A549 (cell line): ENCODE measurements at regions not wholly inside any gene's neighbourhood (a gene's known extent, or its start where the extent isn't known, plus 50 kb on each side); places are given as distances from the start of the nearest gene placed in this dataset.

Experiments used
- ATOH8 ChIP-seq: fragments of 250-450 bp; sonication (Bioruptor Pico); IDR thresholded peaks from 2 replicates; pipeline ENCODE4 v1.5.0; 2020; ENCODE audit warnings: low read depth, mild to moderate bottlenecking, moderate library complexity
- BCL3 ChIP-seq: fragments of >200 bp; sonication (Bioruptor Twin); formaldehyde crosslinking; IDR thresholded peaks from 3 replicates; pipeline ENCODE4 v1.6.1; 2016
- HOXB13 ChIP-seq: fragments of 250-450 bp; sonication (Bioruptor Pico); IDR thresholded peaks from 2 replicates; pipeline ENCODE4 v1.5.0; 2020; ENCODE audit warnings: low read depth, mild to moderate bottlenecking, moderate library complexity
- RCOR1 ChIP-seq: fragments of 150-350 bp; IDR thresholded peaks from 2 replicates; pipeline ENCODE4 v1.6.1; 2014; ENCODE audit warnings: antibody characterized with exemption, low read length, low read depth
- TF ChIP-seq, protein P1 (sequence below): fragments of 200-600 bp; sonication (generic); IDR thresholded peaks from 2 replicates; pipeline ENCODE4 v1.6.1; 2016; ENCODE audit warnings: antibody characterized with exemption, mild to moderate bottlenecking, moderate library complexity
- TF ChIP-seq, protein P2 (sequence below): fragments of >200 bp; sonication (Bioruptor Twin); formaldehyde crosslinking; IDR thresholded peaks from 3 replicates; pipeline ENCODE4 v1.5.1; 2016

DNA sequence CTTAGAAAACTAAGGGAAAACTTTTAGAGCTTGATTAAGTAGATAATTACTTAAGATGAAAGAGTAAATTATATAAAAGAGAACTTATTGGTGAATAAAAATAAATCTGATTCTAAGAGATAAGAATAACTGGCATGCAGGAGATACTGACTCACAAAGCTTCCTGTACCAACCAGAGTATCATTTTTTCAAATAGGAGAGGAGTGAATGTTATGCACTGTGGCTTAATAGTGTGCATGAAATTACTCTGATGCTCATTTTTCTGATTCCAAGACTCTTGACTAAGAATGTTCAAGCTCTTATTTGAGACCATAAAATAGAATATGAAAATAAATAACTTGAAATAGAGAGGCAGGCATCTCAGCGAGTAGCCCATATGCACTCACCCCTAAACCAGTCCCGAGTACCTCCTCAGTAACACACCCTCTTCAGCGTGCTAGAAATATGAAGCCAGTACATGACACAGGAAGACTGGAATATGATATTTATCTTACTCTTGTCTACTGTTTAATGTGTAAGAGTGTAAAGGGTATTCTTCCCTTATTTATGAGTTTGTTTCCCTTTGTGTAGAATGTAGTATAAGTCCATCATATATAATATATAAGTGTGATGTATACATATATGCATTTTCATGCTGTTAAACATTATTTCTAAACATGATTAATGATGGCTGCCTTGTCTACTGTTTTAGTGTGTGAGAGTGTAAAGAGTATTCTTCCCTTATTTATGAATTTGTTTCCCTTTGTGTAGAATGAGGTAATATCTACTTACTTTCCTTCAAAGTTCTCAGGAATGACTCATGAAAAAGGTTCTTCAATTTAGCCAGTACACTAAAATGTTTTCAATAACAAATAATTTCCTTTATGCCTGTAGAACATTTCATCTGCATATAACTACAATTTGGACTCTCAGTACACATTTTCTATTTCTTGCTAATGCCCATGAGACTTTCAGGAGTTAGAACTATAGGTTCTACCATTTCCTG, 99.2 kb upstream of the PALMD start:
- TF ChIP-seq, protein P1, sequence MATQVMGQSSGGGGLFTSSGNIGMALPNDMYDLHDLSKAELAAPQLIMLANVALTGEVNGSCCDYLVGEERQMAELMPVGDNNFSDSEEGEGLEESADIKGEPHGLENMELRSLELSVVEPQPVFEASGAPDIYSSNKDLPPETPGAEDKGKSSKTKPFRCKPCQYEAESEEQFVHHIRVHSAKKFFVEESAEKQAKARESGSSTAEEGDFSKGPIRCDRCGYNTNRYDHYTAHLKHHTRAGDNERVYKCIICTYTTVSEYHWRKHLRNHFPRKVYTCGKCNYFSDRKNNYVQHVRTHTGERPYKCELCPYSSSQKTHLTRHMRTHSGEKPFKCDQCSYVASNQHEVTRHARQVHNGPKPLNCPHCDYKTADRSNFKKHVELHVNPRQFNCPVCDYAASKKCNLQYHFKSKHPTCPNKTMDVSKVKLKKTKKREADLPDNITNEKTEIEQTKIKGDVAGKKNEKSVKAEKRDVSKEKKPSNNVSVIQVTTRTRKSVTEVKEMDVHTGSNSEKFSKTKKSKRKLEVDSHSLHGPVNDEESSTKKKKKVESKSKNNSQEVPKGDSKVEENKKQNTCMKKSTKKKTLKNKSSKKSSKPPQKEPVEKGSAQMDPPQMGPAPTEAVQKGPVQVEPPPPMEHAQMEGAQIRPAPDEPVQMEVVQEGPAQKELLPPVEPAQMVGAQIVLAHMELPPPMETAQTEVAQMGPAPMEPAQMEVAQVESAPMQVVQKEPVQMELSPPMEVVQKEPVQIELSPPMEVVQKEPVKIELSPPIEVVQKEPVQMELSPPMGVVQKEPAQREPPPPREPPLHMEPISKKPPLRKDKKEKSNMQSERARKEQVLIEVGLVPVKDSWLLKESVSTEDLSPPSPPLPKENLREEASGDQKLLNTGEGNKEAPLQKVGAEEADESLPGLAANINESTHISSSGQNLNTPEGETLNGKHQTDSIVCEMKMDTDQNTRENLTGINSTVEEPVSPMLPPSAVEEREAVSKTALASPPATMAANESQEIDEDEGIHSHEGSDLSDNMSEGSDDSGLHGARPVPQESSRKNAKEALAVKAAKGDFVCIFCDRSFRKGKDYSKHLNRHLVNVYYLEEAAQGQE, result no peak
- no peak for TF ChIP-seq RCOR1
- TF ChIP-seq BCL3, result no peak
- TF ChIP-seq ATOH8 (CRISPR knock-in tag), result no peak
- TF ChIP-seq, protein P2, sequence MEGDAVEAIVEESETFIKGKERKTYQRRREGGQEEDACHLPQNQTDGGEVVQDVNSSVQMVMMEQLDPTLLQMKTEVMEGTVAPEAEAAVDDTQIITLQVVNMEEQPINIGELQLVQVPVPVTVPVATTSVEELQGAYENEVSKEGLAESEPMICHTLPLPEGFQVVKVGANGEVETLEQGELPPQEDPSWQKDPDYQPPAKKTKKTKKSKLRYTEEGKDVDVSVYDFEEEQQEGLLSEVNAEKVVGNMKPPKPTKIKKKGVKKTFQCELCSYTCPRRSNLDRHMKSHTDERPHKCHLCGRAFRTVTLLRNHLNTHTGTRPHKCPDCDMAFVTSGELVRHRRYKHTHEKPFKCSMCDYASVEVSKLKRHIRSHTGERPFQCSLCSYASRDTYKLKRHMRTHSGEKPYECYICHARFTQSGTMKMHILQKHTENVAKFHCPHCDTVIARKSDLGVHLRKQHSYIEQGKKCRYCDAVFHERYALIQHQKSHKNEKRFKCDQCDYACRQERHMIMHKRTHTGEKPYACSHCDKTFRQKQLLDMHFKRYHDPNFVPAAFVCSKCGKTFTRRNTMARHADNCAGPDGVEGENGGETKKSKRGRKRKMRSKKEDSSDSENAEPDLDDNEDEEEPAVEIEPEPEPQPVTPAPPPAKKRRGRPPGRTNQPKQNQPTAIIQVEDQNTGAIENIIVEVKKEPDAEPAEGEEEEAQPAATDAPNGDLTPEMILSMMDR, result no peak
- TF ChIP-seq HOXB13 (CRISPR knock-in tag), result no peak
